ENCODE measurements at regions not wholly inside any gene's neighbourhood (a gene's known extent, or its start where the extent isn't known, plus 50 kb on each side); places are given as distances from the start of the nearest gene placed in this dataset.

DNA sequence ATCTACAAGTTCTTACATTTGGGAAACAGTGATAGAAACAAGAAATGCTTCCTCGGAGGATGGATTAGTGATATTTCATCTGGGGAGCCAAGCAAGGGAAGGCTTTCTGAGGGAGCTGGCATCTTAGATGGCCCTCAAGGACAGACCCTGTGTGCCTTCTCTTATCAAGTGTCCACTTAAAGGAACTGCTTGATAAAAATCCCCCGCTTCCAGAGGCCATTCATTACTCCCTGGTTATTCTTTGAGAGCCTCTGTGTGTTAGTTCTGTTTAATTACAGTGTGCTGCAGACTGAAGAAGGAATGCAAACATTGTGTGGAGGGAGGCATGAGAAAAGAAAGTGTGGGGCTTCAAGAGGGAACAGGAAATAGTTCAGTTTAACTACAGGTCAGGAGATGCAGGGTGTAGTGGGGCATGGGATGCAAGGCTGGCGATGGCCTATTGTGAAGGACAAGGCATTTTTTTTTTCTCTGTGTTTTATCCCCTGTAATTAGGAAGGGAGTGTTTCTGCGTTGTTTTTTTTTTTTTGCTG is 145.4 kb downstream of the SNX10 start:
- H3K4me3 ChIP-seq, result no peak overlapping the region
- no peaks in the 10 kb centered on the region for H3K27me3 ChIP-seq
- H3K27ac ChIP-seq, result no peak overlapping the region
- no peak for DNase-seq
- TF ChIP-seq, protein P1, sequence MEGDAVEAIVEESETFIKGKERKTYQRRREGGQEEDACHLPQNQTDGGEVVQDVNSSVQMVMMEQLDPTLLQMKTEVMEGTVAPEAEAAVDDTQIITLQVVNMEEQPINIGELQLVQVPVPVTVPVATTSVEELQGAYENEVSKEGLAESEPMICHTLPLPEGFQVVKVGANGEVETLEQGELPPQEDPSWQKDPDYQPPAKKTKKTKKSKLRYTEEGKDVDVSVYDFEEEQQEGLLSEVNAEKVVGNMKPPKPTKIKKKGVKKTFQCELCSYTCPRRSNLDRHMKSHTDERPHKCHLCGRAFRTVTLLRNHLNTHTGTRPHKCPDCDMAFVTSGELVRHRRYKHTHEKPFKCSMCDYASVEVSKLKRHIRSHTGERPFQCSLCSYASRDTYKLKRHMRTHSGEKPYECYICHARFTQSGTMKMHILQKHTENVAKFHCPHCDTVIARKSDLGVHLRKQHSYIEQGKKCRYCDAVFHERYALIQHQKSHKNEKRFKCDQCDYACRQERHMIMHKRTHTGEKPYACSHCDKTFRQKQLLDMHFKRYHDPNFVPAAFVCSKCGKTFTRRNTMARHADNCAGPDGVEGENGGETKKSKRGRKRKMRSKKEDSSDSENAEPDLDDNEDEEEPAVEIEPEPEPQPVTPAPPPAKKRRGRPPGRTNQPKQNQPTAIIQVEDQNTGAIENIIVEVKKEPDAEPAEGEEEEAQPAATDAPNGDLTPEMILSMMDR (IDR thresholded peaks at IDR 0.05), result no peak
- TF ChIP-seq POLR2A (IDR thresholded peaks at IDR 0.05), result no peak
- H3K9me3 ChIP-seq, result no peaks in the 10 kb centered on the region
- no peaks in the 10 kb centered on the region for H3K36me3 ChIP-seq
- H3K4me1 ChIP-seq, result no peaks in the 10 kb centered on the region

DNA sequence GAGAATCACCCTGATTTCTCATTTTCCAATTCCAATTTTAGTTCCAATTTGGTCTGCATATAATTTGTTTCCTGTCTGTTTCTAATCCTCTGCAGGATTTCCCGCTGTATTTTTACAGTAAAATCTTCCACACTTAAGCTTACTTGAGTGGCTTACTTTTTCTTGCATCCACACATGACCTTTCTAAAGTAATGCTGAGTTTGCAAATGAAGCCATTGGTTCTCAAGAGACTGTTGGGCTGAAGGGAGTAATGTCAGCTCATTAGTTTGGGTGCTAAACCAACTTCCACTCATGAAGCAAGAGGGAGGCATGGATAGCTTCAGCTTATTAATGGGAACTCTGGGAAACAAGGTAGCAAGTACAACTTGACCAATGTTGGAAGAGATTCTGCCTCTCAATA is 146.4 kb downstream of the SNX10 start:
- H3K36me3 ChIP-seq, result no peaks in the 10 kb centered on the region
- TF ChIP-seq, protein P1 (IDR thresholded peaks at IDR 0.05), result no peak
- DNase-seq, result no peak
- H3K27ac ChIP-seq, result no peak overlapping the region
- H3K4me3 ChIP-seq, result no peak overlapping the region
- H3K4me1 ChIP-seq, result no peaks in the 10 kb centered on the region
- H3K9me3 ChIP-seq, result no peaks in the 10 kb centered on the region
- no peaks in the 10 kb centered on the region for H3K27me3 ChIP-seq

DNA sequence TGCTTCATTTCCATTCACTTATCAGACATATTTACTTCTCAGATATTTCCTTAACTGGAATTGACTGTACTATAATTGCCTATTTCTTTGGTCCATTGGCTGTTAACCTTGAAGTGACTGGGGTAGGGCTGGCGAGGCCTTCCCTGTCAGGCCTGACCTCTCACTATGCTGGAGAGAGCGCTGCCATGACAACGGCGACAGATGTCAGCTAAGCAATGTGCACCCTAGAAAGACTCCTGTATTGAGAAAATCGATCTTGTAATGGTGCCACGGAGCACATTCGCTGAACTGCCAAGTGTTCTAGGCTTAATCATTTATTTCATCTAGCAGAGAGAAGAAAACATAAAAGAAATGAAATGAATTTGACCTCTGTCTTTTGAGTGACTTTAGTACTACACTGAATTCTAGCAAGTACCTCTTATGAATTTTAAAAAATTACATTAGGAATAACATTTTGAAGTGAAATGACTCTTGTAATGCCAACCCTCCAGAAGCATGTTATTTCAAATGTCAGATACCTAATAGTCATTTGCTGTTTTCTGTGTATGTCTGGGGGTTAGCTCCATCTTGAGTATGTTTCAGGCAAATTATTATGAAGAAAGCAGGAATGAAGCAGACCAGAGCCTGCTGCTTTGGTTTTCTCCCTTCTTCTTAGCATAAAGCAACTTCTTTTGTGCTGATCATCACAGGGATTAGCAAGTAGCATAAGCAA is 148.0 kb downstream of the SNX10 start:
- Histone ChIP-seq H3K27ac (no peak overlapping the region), H3K4me3 (no peak overlapping the region), H3K27me3 (no peaks in the 10 kb centered on the region), H3K4me1 (no peaks in the 10 kb centered on the region), H3K36me3 (no peaks in the 10 kb centered on the region), H3K9me3 (no peaks in the 10 kb centered on the region)
- DNase-seq, result no peak
- TF ChIP-seq, protein P1 (IDR thresholded peaks at IDR 0.05), result no peak
- no peak for TF ChIP-seq POLR2A (IDR thresholded peaks at IDR 0.05)

DNA sequence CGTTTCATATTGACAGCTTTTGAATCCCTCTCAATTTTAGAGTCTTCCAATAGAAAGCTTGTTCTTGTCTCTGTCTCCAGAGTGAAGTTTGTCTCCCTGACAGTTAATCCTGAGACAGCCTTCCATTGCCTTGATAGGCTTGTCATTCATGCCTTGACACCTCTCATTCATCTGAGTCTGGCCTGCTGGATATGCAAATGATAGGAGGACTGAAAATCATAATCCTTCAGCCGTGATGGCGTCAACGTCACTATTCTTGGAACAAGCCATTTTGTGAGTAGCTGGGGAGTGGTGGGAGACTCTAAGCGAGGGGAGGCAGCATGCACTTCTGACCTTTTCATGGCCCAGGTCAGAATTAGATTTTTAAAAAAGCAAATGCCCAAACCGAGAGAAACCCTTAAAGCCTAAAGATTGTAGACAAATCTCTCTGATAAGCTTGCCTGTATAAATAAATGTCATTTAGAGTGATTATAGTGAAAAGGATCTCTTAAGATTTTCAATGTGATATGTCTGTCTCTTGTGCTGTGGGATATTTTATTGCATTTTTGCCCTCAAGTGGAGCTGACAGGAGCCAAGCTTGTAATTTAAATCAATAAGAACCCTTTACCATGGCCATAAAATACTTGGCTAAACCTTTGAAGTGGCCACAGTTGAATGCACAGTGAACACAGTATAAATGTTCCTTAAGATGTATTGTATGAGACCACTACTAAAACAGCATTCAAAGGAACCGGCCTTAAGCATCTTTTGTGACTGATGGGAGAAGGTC is 148.8 kb downstream of the SNX10 start:
- DNase-seq, result no peak
- no peak for TF ChIP-seq POLR2A (IDR thresholded peaks at IDR 0.05)
- TF ChIP-seq, protein P1 (IDR thresholded peaks at IDR 0.05), result no peak
- no peak overlapping the region for H3K27ac ChIP-seq

DNA sequence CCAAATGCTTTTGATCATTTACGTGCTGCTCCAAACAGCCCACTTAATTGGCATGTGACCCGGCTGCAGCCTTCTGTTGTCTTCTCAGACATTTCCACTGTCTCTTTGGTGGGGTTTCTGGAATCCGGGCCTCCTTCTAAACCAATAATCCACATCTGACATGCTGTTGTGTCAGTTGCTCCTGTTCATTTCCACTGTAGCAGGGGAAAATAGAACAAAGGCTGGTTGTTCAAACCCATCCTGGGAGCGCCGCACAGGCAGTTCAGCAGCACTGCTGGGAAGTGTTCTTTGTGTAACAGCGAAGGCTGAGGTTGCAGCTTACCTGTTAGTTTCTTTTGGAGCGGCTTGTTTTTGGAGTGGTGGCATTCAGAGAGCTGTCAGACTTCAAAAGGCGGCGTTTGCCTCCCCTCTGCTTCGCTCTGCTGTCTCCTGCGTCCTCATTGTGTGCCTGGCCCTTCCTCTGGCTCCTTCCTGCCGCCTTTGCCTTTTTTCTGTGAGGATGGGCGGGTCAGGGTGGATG is 149.4 kb downstream of the SNX10 start:
- no peak overlapping the region for H3K27ac ChIP-seq
- H3K4me3 ChIP-seq, result no peak overlapping the region
- TF ChIP-seq POLR2A (IDR thresholded peaks at IDR 0.05), result no peak
- TF ChIP-seq, protein P1 (IDR thresholded peaks at IDR 0.05), result no peak
- no peaks in the 10 kb centered on the region for H3K4me1 ChIP-seq
- no peak for DNase-seq
- H3K9me3 ChIP-seq, result no peaks in the 10 kb centered on the region
- H3K36me3 ChIP-seq, result no peaks in the 10 kb centered on the region
- H3K27me3 ChIP-seq, result no peaks in the 10 kb centered on the region

More for the DNA sequence above, 148.8 kb downstream of the SNX10 start:
- Histone ChIP-seq H3K36me3 (no peaks in the 10 kb centered on the region), H3K4me1 (no peaks in the 10 kb centered on the region), H3K4me3 (no peak overlapping the region), H3K9me3 (no peaks in the 10 kb centered on the region), H3K27me3 (no peaks in the 10 kb centered on the region)

Measured in Peyer's patch (tissue), 4 donors.